Stomach (tissue), 4 donors: ENCODE measurements at regions not wholly inside any gene's neighbourhood (a gene's known extent, or its start where the extent isn't known, plus 50 kb on each side); places are given as distances from the start of the nearest gene placed in this dataset.

ENCODE experiments used
- CTCF ChIP-seq, 7 experiments: fragments of 450-650 bp in 4 of 7; fragments of 200-600 bp in 3 of 7; sonication (generic) in 3 of 7; IDR thresholded peaks; one replicate each; pipeline ENCODE4 v1.5.1; 2016 to 2019; ENCODE audit warnings: antibody characterized with exemption in 7 of 7, control low read depth in 2 of 7, mild to moderate bottlenecking in 1 of 7
- POLR2A ChIP-seq, 4 donors: fragments of 450-650 bp; IDR thresholded peaks; one replicate each; pipeline ENCODE4 v1.6.1; 2016; ENCODE audit warnings: antibody characterized with exemption in 4 of 4, control low read depth in 2 of 4, mild to moderate bottlenecking in 1 of 4, moderate library complexity in 1 of 4

GRCh38 chr16:9614389-9614788, 522.9 kb downstream of the HAPSTR1 start:
- TF ChIP-seq POLR2A (IDR thresholded peaks at IDR 0.05) (no peak), CTCF (IDR thresholded peaks at IDR 0.05) (no peak)
